ENCODE measurements at regions not wholly inside any gene's neighbourhood (a gene's known extent, or its start where the extent isn't known, plus 50 kb on each side); places are given as distances from the start of the nearest gene placed in this dataset.
A peak's percentile ranks its signal among the peaks of the same experiment; 100 is the strongest.
"Not testable (repeated sequence)": the region's sequence is repeated elsewhere in the genome, so short reads cannot be mapped to it uniquely, and the experiment has no call there.

DNA sequence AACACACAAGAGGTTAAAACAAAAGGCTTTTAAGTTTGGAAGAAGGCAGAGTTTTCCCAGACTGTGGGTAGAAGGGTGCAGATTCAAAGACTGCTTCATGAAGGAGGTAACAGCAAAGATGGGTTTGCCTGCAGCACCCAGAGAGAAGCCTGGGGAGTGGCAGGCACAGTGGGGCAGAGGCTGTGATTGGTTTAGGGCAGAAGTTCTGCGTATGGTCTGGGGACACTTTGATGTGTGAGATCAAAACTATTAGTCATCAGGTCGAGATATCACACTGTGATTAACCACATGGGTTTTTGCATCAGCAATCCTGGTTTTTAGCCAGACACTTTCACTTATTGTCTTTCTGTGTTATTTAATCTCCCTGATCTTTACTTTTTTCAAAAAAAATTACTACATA, 188.8 kb upstream of the GLRA1 start:
- peak; percentile 38 to 47 for DNase-seq (ENCODE audit: low read depth in 2 of 2)

- no peak for DNase-seq (ENCODE audit: low read depth in 2 of 2)
Observed at GRCh38 chr5:152107220-152107619, 182.6 kb upstream of the GLRA1 start.

GRCh38 chr5:152106571-152106970, 181.9 kb upstream of the GLRA1 start:
- no peak for DNase-seq (ENCODE audit: low read depth in 2 of 2)

DNA sequence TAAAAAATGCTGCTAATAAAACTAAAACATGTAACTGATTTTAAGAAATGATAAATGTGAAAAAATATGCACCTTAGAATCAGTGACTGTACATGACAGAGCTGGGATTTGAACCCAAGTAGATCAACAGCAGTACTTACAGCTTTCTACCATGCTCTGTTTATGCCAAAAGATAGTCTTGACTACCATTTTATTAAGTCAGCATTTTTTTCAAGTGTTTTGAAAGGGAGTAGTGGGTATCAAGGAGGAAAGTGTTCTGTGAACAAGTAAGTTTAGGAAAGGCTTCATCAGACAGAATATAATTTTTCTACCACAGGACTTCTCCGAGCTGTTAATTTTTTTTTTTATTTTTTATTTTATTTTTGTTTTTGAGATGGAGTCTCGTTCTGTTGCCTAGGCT, 180.4 kb upstream of the GLRA1 start:
- DNase-seq (ENCODE audit: low read depth in 2 of 2) = no peak

DNA sequence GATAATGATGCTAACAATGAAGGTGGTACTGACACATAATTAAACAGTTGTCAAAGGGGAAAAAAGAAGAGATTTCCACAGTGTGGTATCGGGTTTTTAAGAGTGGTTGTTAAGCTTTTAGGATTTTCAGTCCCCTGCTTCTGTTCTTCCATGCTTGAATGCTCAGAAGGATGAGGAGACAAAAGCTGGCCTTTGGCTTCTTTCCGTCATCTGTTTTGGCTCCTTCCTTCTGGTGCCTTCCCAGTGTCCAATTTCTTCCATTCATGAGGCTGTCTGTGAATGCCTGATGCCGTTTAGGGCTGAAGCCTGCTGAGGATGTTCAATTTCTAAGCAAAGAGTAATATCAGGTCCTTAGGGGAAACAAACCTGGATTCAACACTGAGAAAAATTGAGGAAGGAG, 179.6 kb upstream of the GLRA1 start:
- DNase-seq (ENCODE audit: low read depth in 2 of 2) = no peak

DNA sequence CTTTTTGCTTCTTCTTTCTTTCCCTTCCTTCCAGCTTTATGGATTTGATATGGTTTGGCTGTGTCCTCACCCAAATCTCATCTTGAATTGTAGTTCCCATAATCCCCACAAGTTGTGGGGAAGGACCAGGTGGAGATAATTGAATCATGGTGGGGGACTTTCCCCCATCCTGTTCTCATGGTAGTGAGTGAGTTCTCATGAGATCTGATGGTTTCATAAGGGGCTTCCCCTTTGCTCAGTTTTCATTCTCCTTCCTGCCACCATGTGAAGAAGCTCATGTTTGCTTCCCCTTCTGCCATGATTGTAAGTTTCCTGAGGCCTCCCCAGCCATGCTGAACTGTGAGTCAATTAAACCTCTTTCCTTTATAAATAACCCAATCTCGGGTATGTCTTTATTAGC, 178.3 kb upstream of the GLRA1 start:
- DNase-seq (ENCODE audit: low read depth in 2 of 2) = not testable (repeated sequence)

GRCh38 chr5:152102057-152102456, 177.4 kb upstream of the GLRA1 start:
- no peak for DNase-seq (ENCODE audit: low read depth in 2 of 2)

- DNase-seq (ENCODE audit: low read depth in 2 of 2) = no peak
Observed at GRCh38 chr5:152100462-152100861, 175.8 kb upstream of the GLRA1 start.

- no peak for DNase-seq (ENCODE audit: low read depth in 2 of 2)
Observed at GRCh38 chr5:152097128-152097527, 172.5 kb upstream of the GLRA1 start.

GRCh38 chr5:152094716-152095115, 170.1 kb upstream of the GLRA1 start:
- no peak for DNase-seq (ENCODE audit: low read depth in 2 of 2)

DNA sequence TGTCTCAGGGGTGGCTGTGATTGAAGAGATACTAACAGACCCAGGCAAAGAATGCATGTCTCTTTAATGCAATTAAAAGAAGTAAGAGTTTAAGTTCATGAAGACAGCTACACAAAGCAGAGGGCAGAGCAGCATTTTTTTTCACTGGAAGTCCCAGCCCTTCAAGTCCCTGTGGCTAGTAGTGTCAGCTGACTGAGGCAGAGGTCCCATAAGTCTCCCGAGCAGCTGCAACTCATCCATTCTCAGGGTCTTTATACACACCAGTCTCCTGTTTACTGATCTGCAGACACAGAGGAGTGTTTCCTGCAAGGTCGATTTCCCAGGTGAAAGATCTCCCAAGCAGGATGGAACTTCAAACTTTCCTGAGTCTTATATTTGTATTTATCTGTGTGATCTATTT, 169.4 kb upstream of the GLRA1 start:
- no peak for DNase-seq (ENCODE audit: low read depth in 2 of 2)

DNA sequence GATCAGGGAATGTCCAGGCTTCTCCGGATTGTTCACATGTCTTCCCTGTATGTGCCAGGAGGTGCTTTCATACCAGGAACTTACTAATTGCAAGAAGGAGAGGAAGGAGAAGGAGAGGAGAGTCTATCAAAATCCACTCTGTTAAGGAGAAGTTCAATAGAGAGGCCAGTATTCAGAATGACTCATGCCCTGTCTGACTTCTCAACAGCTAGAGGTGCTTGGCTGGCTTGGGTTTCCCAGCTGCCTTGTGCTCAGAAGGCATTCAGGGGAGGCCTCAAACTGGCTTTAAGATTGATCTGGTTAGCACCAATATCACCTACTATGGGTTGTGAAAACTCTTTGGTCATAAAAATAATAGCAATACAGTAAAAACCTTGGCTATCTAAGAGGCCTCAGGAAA, 167.9 kb upstream of the GLRA1 start:
- DNase-seq (ENCODE audit: low read depth in 2 of 2) = no peak

- DNase-seq (ENCODE audit: low read depth in 2 of 2) = no peak
Observed at GRCh38 chr5:152089644-152090043, 165.0 kb upstream of the GLRA1 start.

GRCh38 chr5:152086668-152087067, 162.0 kb upstream of the GLRA1 start:
- DNase-seq (ENCODE audit: low read depth in 2 of 2) = no peak

GRCh38 chr5:152084476-152084875, 159.8 kb upstream of the GLRA1 start:
- DNase-seq (ENCODE audit: low read depth in 2 of 2) = no peak

DNA sequence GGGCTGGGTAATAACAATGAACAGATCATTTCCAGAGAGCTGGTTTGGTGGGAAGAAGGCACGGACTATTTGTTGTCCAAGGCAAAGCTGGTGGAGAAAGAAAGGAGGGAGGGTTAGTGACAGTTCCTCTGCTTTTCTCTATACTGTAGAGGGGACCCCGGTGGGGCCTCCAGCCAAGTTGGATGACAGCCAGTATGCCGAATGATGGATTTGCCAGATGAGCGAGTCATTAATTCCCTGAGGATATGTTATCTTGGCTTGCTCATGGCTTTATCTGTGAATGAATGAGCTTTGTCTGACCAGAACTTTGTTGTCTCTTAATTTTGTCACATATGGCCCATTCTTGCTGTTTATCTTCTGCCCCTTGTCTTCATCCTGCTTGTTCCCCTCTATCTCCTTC, 158.6 kb upstream of the GLRA1 start:
- no peak for DNase-seq (ENCODE audit: low read depth in 2 of 2)

DNA sequence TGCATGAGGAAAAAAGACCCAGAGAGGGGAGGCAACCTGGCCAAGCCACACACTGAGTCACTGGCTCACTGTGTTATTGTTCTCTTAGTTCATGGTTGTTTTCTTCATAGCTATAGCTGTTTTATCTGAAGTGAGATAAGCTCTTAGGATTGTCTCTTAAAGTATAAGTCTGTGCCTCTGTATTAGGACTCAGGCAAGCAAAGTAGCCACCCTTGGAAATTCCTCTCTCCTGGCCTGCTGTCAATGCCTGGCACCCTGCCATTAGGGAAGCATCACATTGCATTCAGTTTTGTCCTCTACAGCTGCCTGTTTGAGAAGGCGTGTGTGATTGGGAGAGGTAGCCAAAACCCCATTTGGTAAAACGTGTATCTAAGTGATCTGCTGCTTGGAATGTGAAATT, 147.4 kb upstream of the GLRA1 start:
- DNase-seq (ENCODE audit: low read depth in 2 of 2) = no peak

- DNase-seq (ENCODE audit: low read depth in 2 of 2) = no peak
Observed at GRCh38 chr5:152070591-152070990, 145.9 kb upstream of the GLRA1 start.

DNA sequence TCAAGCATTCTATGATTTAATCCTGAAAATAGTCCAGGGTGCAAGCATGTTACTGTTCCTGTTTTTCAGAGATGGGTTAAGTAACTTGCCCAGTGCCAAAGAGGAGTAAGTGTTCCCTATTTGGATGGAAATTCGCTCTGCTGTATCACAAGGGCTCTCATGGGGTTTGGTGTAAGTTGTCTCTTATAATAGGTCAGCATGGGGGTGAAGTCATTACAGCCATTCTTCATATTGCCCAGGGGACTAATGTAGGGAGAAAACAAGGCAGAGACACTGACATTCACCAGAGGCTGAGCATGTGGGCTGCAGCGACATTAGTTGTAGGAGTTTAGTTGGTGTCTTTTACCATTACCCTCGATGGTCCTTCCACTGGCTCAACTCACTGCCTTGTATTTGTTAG, 142.1 kb upstream of the GLRA1 start:
- no peak for DNase-seq (ENCODE audit: low read depth in 2 of 2)

DNA sequence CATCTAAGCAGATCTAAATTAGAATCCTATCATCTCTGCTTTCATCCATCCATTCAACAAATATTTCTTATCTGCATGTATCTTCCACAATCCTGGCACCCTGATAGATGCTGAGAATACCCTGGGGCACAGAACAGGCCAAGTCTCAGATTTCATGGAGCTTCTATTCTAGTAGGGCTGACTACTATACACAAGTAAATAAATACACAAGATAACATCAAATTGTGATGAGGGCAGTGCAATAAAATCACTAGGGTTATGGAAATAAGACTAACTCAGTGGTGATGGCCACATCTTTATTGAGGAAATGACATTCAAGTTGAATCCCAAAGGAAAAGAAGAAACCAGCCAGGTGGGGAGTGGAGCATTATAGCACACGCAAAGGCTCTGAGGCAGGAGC, 138.4 kb upstream of the GLRA1 start:
- no peak for DNase-seq (ENCODE audit: low read depth in 2 of 2)

DNA sequence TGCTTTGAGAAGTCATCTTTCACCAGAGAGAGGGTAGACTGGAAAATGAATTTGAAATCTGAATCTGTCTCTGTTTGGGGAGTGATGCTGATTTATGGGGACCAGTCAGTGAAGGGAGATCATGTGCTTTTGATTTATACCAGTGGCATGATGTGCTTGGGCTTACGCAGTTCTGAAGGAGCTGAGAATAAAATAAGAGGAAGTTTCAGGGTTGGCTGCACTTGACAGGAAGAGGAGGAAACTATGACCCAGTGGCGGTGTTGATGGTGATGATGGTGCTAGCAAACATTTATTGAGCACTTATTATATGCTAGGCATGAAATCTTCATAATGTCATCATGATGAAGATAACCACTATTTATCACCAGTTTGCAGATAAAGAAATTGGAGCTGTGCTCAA, 136.4 kb upstream of the GLRA1 start:
- no peak for DNase-seq (ENCODE audit: low read depth in 2 of 2)

- DNase-seq (ENCODE audit: low read depth in 2 of 2) = no peak
Observed at GRCh38 chr5:152058267-152058666, 133.6 kb upstream of the GLRA1 start.

- DNase-seq (ENCODE audit: low read depth in 2 of 2) = no peak
Observed at GRCh38 chr5:152056931-152057330, 132.3 kb upstream of the GLRA1 start.

DNA sequence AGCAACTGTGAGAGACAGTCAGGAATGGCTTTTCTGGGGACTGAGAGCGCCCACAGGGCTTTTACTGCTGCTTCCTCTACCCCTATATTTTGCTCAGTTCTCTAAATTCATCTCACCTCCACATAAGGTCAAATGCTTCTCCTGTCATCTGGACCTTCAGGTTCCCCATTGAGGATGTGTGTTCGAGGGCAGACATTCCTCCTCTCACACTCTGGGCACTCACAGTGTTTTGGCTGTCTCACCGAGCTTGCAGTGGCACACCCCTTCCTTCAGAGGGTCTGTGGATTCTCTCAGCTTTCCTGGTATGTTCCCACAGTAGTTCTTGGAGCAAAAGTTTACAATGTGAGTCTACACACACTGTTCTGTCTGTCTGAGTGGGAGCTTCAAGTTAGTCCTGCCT, 127.8 kb upstream of the GLRA1 start:
- DNase-seq (ENCODE audit: low read depth in 2 of 2) = no peak

Data from stimulated activated CD8-positive, alpha-beta memory T cell treated with anti-CD3 and anti-CD28 coated beads, Interleukin-15, amount 100 ng/mL, for 48 hours (primary cell).